GM19239 (cell line): ENCODE measurements at regions not wholly inside any gene's neighbourhood (a gene's known extent, or its start where the extent isn't known, plus 50 kb on each side); places are given as distances from the start of the nearest gene placed in this dataset.
A peak's percentile ranks its signal among the peaks of the same experiment; 100 is the strongest.
"Not testable (repeated sequence)": the region's sequence is repeated elsewhere in the genome, so short reads cannot be mapped to it uniquely, and the experiment has no call there.

Experiments
- DNase-seq: peaks from one replicate; pipeline ENCODE4 v3.0.0; 2011; ENCODE audit warnings: low spot score; ENCODE audit not compliant: insufficient read length
- FAIRE-seq: peaks from 2 replicates; lab custom pipeline; 2011; peaks lifted over from hg19 to GRCh38; lab: Jason Lieb, UNC

GRCh38 chr2:224127871-224128501 lies 88.9 kb upstream of the SERPINE2 start:
- DNase-seq = no peak
- no peak for FAIRE-seq

GRCh38 chr2:224126440-224126839 lies 87.4 kb upstream of the SERPINE2 start:
- no peak for FAIRE-seq

GRCh38 chr2:224126003-224126402 lies 86.9 kb upstream of the SERPINE2 start:
- DNase-seq = no peak
- no peak for FAIRE-seq

More at GRCh38 chr2:224126440-224126839, 87.4 kb upstream of the SERPINE2 start:
- DNase-seq = no peak

GRCh38 chr2:224122542-224122941 lies 83.5 kb upstream of the SERPINE2 start:
- DNase-seq (no peak), FAIRE-seq (no peak)

- FAIRE-seq = no peak
- DNase-seq = no peak
Observed at GRCh38 chr2:224121406-224122067, 82.5 kb upstream of the SERPINE2 start.

GRCh38 chr2:224120986-224121385 lies 81.9 kb upstream of the SERPINE2 start:
- FAIRE-seq (no peak), DNase-seq (no peak)

GRCh38 chr2:224119846-224120245 lies 80.8 kb upstream of the SERPINE2 start:
- FAIRE-seq, DNase-seq: not testable (repeated sequence)

- no peak for DNase-seq
- FAIRE-seq = no peak
Observed at GRCh38 chr2:224114428-224114827, 75.3 kb upstream of the SERPINE2 start.

GRCh38 chr2:224113930-224114329 lies 74.8 kb upstream of the SERPINE2 start:
- not testable (repeated sequence) for DNase-seq, FAIRE-seq

GRCh38 chr2:224111576-224111975 lies 72.5 kb upstream of the SERPINE2 start:
- FAIRE-seq = no peak
- no peak for DNase-seq

- FAIRE-seq (no peak), DNase-seq (no peak)
Observed at GRCh38 chr2:224110811-224111210, 71.7 kb upstream of the SERPINE2 start.

- no peak for DNase-seq
- no peak for FAIRE-seq
Observed at GRCh38 chr2:224109751-224110150, 70.7 kb upstream of the SERPINE2 start.

GRCh38 chr2:224106794-224107193 lies 67.7 kb upstream of the SERPINE2 start:
- DNase-seq (no peak), FAIRE-seq (no peak)

- no peak for DNase-seq
- FAIRE-seq = no peak
Observed at GRCh38 chr2:224104668-224105386, 65.7 kb upstream of the SERPINE2 start.

GRCh38 chr2:224103651-224104050 lies 64.6 kb upstream of the SERPINE2 start:
- FAIRE-seq = no peak
- DNase-seq = no peak

GRCh38 chr2:224102991-224103390 lies 63.9 kb upstream of the SERPINE2 start:
- DNase-seq = no peak

GRCh38 chr2:224101820-224102630 lies 62.9 kb upstream of the SERPINE2 start:
- FAIRE-seq (peak; percentile 18), DNase-seq (no peak)

More at GRCh38 chr2:224102991-224103390, 63.9 kb upstream of the SERPINE2 start:
- FAIRE-seq = no peak

- DNase-seq (no peak), FAIRE-seq (no peak)
Observed at GRCh38 chr2:224099861-224100643, 61.0 kb upstream of the SERPINE2 start.

- no peak for DNase-seq
Observed at GRCh38 chr2:224098481-224099230, 59.6 kb upstream of the SERPINE2 start.

More at GRCh38 chr2:224098481-224099230, 59.6 kb upstream of the SERPINE2 start:
- no peak for FAIRE-seq
